SJCRH30 (cell line): ENCODE measurements at regions not wholly inside any gene's neighbourhood (a gene's known extent, or its start where the extent isn't known, plus 50 kb on each side); places are given as distances from the start of the nearest gene placed in this dataset.

ENCODE experiments used
- DNase-seq, 2 experiments: peaks; one replicate each; pipeline ENCODE4 v3.0.0-alpha.2; 2015 to 2020
- H3K27ac ChIP-seq: fragments of 250-450 bp; sonication (Bioruptor Pico); 2 replicates; pipeline ENCODE4 v1.5.1; 2020; ENCODE audit warnings: mild to moderate bottlenecking, moderate library complexity
- H3K27me3 ChIP-seq: fragments of 250-450 bp; sonication (Bioruptor Pico); 2 replicates; pipeline ENCODE4 v1.5.1; 2020; ENCODE audit warnings: mild to moderate bottlenecking, moderate library complexity
- H3K36me3 ChIP-seq: fragments of 250-450 bp; sonication (Bioruptor Pico); 2 replicates; pipeline ENCODE4 v1.5.1; 2020; ENCODE audit warnings: mild to moderate bottlenecking, moderate library complexity
- H3K4me1 ChIP-seq: fragments of 250-450 bp; sonication (Bioruptor Pico); 2 replicates; pipeline ENCODE4 v1.5.1; 2020; ENCODE audit warnings: mild to moderate bottlenecking, moderate library complexity
- H3K4me3 ChIP-seq: fragments of 250-450 bp; sonication (Bioruptor Pico); 2 replicates; pipeline ENCODE4 v1.5.1; 2020; ENCODE audit warnings: mild to moderate bottlenecking, moderate library complexity
- H3K9me3 ChIP-seq: fragments of 250-450 bp; sonication (Bioruptor Pico); replicated peaks from 2 replicates; pipeline ENCODE4 v1.5.1; 2020; ENCODE audit warnings: mild to moderate bottlenecking, moderate library complexity

- Histone ChIP-seq H3K4me1 (peaks cover 13% of the 10 kb centered on the region; the same call in 1 of the 2 replicates), H3K27me3 (no peaks in the 10 kb centered on the region), H3K27ac (no peak overlapping the region), H3K9me3 (no peaks in the 10 kb centered on the region), H3K36me3 (no peaks in the 10 kb centered on the region), H3K4me3 (no peak overlapping the region)
- no peak for DNase-seq
Observed at GRCh38 chr2:236851187-236851586, 234.5 kb upstream of the COPS8 start.

GRCh38 chr2:236852100-236852976, 233.4 kb upstream of the COPS8 start:
- Histone ChIP-seq H3K9me3 (no peaks in the 10 kb centered on the region), H3K27ac (no peak overlapping the region), H3K4me3 (no peak overlapping the region), H3K27me3 (no peaks in the 10 kb centered on the region), H3K4me1 (peaks cover 13% of the 10 kb centered on the region; the same call in 1 of the 2 replicates), H3K36me3 (no peaks in the 10 kb centered on the region)
- DNase-seq = no peak

- no peak for DNase-seq
- H3K4me3 ChIP-seq = no peak overlapping the region
- H3K4me1 ChIP-seq = peaks cover 13% of the 10 kb centered on the region; the same call in 1 of the 2 replicates
- H3K27ac ChIP-seq = no peak overlapping the region
- H3K9me3 ChIP-seq = no peaks in the 10 kb centered on the region
- no peaks in the 10 kb centered on the region for H3K36me3 ChIP-seq
- H3K27me3 ChIP-seq = no peaks in the 10 kb centered on the region
Observed at GRCh38 chr2:236852977-236853374, 232.7 kb upstream of the COPS8 start.

GRCh38 chr2:236853585-236854051, 232.1 kb upstream of the COPS8 start:
- H3K4me3 ChIP-seq = no peak overlapping the region
- no peaks in the 10 kb centered on the region for H3K27me3 ChIP-seq
- peak; percentile 25 to 34 for DNase-seq
- no peaks in the 10 kb centered on the region for H3K36me3 ChIP-seq
- no peak overlapping the region for H3K27ac ChIP-seq
- peaks cover 13% of the 10 kb centered on the region; the same call in 1 of the 2 replicates for H3K4me1 ChIP-seq
- no peaks in the 10 kb centered on the region for H3K9me3 ChIP-seq

- Histone ChIP-seq H3K4me3 (no peak overlapping the region), H3K36me3 (no peaks in the 10 kb centered on the region), H3K9me3 (no peaks in the 10 kb centered on the region), H3K27me3 (no peaks in the 10 kb centered on the region), H3K27ac (no peak overlapping the region), H3K4me1 (peaks cover 13% of the 10 kb centered on the region; the same call in 1 of the 2 replicates)
- DNase-seq = no peak
Observed at GRCh38 chr2:236855176-236855865, 230.4 kb upstream of the COPS8 start.

- Histone ChIP-seq H3K36me3 (no peaks in the 10 kb centered on the region), H3K9me3 (no peaks in the 10 kb centered on the region), H3K27me3 (no peaks in the 10 kb centered on the region), H3K4me1 (peaks cover 13% of the 10 kb centered on the region; the same call in 1 of the 2 replicates), H3K27ac (no peak overlapping the region), H3K4me3 (no peak overlapping the region)
- no peak for DNase-seq
Observed at GRCh38 chr2:236855866-236856847, 229.5 kb upstream of the COPS8 start.

GRCh38 chr2:236856848-236857235, 228.8 kb upstream of the COPS8 start:
- H3K27me3 ChIP-seq = no peaks in the 10 kb centered on the region
- no peak overlapping the region for H3K27ac ChIP-seq
- no peak for DNase-seq
- no peak overlapping the region for H3K4me3 ChIP-seq
- no peaks in the 10 kb centered on the region for H3K36me3 ChIP-seq
- H3K9me3 ChIP-seq = no peaks in the 10 kb centered on the region
- H3K4me1 ChIP-seq = peaks cover 13% of the 10 kb centered on the region; the same call in 1 of the 2 replicates

GRCh38 chr2:236857246-236857645, 228.4 kb upstream of the COPS8 start:
- H3K4me3 ChIP-seq = no peak overlapping the region
- peaks cover 13% of the 10 kb centered on the region; the same call in 1 of the 2 replicates for H3K4me1 ChIP-seq
- no peaks in the 10 kb centered on the region for H3K36me3 ChIP-seq
- no peak overlapping the region for H3K27ac ChIP-seq
- DNase-seq = no peak
- no peaks in the 10 kb centered on the region for H3K27me3 ChIP-seq
- H3K9me3 ChIP-seq = no peaks in the 10 kb centered on the region

GRCh38 chr2:236857781-236858180, 227.9 kb upstream of the COPS8 start:
- Histone ChIP-seq H3K4me1 (peaks cover 10% of the 10 kb centered on the region; the same call in 1 of the 2 replicates), H3K27me3 (no peaks in the 10 kb centered on the region), H3K4me3 (no peak overlapping the region), H3K27ac (no peak overlapping the region), H3K9me3 (no peaks in the 10 kb centered on the region), H3K36me3 (no peaks in the 10 kb centered on the region)
- no peak for DNase-seq

GRCh38 chr2:236858661-236859060, 227.0 kb upstream of the COPS8 start:
- H3K27ac ChIP-seq = no peak overlapping the region
- no peaks in the 10 kb centered on the region for H3K36me3 ChIP-seq
- no peak overlapping the region for H3K4me3 ChIP-seq
- peaks cover 3% of the 10 kb centered on the region; the same call in 1 of the 2 replicates for H3K4me1 ChIP-seq
- DNase-seq = no peak
- no peaks in the 10 kb centered on the region for H3K27me3 ChIP-seq
- H3K9me3 ChIP-seq = no peaks in the 10 kb centered on the region

GRCh38 chr2:236859908-236860307, 225.8 kb upstream of the COPS8 start:
- no peaks in the 10 kb centered on the region for H3K4me1 ChIP-seq
- no peak overlapping the region for H3K4me3 ChIP-seq
- H3K27ac ChIP-seq = no peak overlapping the region
- DNase-seq = no peak
- no peaks in the 10 kb centered on the region for H3K36me3 ChIP-seq
- H3K9me3 ChIP-seq = peaks cover 4% of the 10 kb centered on the region; the same call in 1 of the 2 replicates
- H3K27me3 ChIP-seq = no peaks in the 10 kb centered on the region

GRCh38 chr2:236861196-236861875, 224.4 kb upstream of the COPS8 start:
- Histone ChIP-seq H3K27me3 (no peaks in the 10 kb centered on the region), H3K4me3 (no peak overlapping the region), H3K27ac (no peak overlapping the region), H3K4me1 (no peaks in the 10 kb centered on the region), H3K9me3 (peaks cover 10% of the 10 kb centered on the region; the same call in 1 of the 2 replicates), H3K36me3 (no peaks in the 10 kb centered on the region)
- DNase-seq = no peak

GRCh38 chr2:236861944-236862343, 223.7 kb upstream of the COPS8 start:
- Histone ChIP-seq H3K4me3 (no peak overlapping the region), H3K27me3 (no peaks in the 10 kb centered on the region), H3K9me3 (peaks cover 10% of the 10 kb centered on the region; the same call in 1 of the 2 replicates), H3K36me3 (no peaks in the 10 kb centered on the region), H3K27ac (no peak overlapping the region), H3K4me1 (no peaks in the 10 kb centered on the region)
- no peak for DNase-seq

GRCh38 chr2:236862526-236862925, 223.2 kb upstream of the COPS8 start:
- no peak for DNase-seq

More at GRCh38 chr2:236862526-236862925, 223.2 kb upstream of the COPS8 start:
- Histone ChIP-seq H3K4me3 (no peak overlapping the region), H3K36me3 (no peaks in the 10 kb centered on the region), H3K4me1 (no peaks in the 10 kb centered on the region), H3K9me3 (peaks cover 10% of the 10 kb centered on the region; the same call in 1 of the 2 replicates), H3K27ac (no peak overlapping the region), H3K27me3 (no peaks in the 10 kb centered on the region)
